ENCODE measurements at regions not wholly inside any gene's neighbourhood (a gene's known extent, or its start where the extent isn't known, plus 50 kb on each side); places are given as distances from the start of the nearest gene placed in this dataset.

DNA sequence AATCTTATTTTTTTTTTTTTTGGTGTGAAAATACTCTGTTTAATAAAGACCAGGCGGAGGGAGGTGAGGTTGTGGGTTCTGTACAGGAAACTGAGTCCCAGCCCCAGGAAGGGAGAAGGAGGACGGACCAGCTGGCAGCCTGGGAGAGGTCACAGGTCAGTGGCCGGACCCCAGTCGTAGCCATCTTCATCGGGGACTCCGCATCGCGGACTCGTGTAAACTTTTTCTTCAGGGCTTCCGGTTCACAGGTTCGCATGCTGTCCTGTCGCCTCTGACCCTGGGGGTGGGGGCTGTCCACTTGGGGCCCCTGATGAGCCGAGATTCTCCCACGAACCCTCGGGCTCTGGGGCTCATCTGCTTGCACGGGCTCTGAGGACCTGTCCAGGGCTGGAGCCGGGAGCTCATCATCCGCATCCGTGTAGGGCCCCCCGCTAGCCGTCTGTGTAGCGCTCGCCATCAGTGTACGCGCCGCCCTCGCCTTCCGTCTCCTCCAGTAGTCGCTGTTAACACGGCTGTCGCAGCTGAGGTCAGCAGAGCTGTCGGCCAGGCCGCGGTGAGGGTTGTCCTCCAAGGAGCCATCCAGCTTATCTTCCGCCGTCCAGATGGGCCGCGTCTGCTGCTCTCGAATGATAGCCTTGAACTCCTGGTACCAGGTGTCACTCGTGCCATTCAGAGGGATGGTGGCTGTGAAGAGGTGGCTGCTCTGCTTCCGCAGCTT is 975.7 kb upstream of the PRMT6 start:
- intact Hi-C loops (cut with DNase I) = no loop called here
- no peak overlapping the region for H3K27ac ChIP-seq
- no peak for TF ChIP-seq POLR2AphosphoS5 (IDR thresholded peaks at IDR 0.05; ENCODE audit: insufficient read depth in 1 of 2, low read depth in 1 of 2)
- TF ChIP-seq POLR2A (IDR thresholded peaks at IDR 0.05) = no peak
- TF ChIP-seq, protein P1, sequence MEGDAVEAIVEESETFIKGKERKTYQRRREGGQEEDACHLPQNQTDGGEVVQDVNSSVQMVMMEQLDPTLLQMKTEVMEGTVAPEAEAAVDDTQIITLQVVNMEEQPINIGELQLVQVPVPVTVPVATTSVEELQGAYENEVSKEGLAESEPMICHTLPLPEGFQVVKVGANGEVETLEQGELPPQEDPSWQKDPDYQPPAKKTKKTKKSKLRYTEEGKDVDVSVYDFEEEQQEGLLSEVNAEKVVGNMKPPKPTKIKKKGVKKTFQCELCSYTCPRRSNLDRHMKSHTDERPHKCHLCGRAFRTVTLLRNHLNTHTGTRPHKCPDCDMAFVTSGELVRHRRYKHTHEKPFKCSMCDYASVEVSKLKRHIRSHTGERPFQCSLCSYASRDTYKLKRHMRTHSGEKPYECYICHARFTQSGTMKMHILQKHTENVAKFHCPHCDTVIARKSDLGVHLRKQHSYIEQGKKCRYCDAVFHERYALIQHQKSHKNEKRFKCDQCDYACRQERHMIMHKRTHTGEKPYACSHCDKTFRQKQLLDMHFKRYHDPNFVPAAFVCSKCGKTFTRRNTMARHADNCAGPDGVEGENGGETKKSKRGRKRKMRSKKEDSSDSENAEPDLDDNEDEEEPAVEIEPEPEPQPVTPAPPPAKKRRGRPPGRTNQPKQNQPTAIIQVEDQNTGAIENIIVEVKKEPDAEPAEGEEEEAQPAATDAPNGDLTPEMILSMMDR (IDR thresholded peaks at IDR 0.05) = no peak
- DNase-seq (ENCODE audit: extremely low spot score in 2 of 2) = no peak
- no peaks in the 10 kb centered on the region for H3K4me1 ChIP-seq
- H3K4me3 ChIP-seq = no peak overlapping the region
- no peaks in the 10 kb centered on the region for H3K9me3 ChIP-seq
- H3K27me3 ChIP-seq = no peaks in the 10 kb centered on the region
- H3K36me3 ChIP-seq = no peaks in the 10 kb centered on the region

DNA sequence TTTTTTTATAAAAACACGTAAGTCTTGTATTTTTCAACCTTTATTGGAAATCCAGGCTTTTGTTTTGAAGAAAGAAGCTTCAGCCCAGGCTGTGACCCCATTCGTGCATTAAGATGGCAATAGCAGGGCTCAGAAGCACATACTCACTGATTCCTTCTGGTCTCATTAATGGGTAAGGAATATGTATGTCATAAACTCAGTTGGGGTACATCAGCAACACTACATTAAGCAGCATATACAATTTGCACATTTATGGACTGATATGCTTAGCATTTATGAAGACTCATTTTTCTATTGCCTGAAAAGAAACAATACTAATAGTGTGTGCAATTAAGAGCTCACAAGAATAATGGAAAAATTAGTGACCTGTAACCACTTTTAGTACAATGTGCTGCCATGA is 945.4 kb upstream of the PRMT6 start:
- no peak for DNase-seq (ENCODE audit: extremely low spot score in 2 of 2)
- no peaks in the 10 kb centered on the region for H3K27me3 ChIP-seq
- no peak overlapping the region for H3K27ac ChIP-seq
- no peak overlapping the region for H3K4me3 ChIP-seq
- no peaks in the 10 kb centered on the region for H3K9me3 ChIP-seq
- no peaks in the 10 kb centered on the region for H3K4me1 ChIP-seq
- H3K36me3 ChIP-seq = no peaks in the 10 kb centered on the region
- TF ChIP-seq POLR2A (IDR thresholded peaks at IDR 0.05) (no peak), POLR2AphosphoS5 (IDR thresholded peaks at IDR 0.05; ENCODE audit: insufficient read depth in 1 of 2, low read depth in 1 of 2) (no peak)
- TF ChIP-seq, protein P1 (IDR thresholded peaks at IDR 0.05) = no peak
- intact Hi-C loops (cut with DNase I) = no loop called here

DNA sequence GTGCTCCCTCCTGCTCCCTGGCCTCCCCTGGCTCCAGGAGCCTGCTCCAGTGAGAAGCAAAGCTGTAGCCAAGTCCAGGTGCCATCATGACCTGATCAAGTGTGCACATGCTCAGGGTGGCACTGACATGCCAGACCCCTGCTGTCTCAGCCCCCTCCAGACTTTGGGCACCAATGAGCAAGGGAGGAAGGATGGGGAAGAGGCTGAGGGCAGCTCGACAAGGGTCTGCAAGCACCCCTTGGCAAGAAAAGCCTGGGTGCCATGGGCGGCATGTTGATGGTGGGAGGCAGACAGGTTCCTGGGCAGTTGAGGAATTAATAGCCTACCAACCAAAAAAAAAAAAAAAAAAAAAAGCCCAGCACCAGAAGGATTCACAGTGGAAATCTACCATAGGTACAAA is 942.6 kb upstream of the PRMT6 start:
- TF ChIP-seq, protein P1 (IDR thresholded peaks at IDR 0.05) = no peak
- TF ChIP-seq POLR2A (IDR thresholded peaks at IDR 0.05) (no peak), POLR2AphosphoS5 (IDR thresholded peaks at IDR 0.05; ENCODE audit: insufficient read depth in 1 of 2, low read depth in 1 of 2) (no peak)
- H3K36me3 ChIP-seq = no peaks in the 10 kb centered on the region
- intact Hi-C loops (cut with DNase I) = no loop called here
- H3K27ac ChIP-seq = no peak overlapping the region
- H3K4me3 ChIP-seq = no peak overlapping the region
- no peaks in the 10 kb centered on the region for H3K4me1 ChIP-seq
- no peaks in the 10 kb centered on the region for H3K9me3 ChIP-seq
- no peak for DNase-seq (ENCODE audit: extremely low spot score in 2 of 2)
- no peaks in the 10 kb centered on the region for H3K27me3 ChIP-seq

DNA sequence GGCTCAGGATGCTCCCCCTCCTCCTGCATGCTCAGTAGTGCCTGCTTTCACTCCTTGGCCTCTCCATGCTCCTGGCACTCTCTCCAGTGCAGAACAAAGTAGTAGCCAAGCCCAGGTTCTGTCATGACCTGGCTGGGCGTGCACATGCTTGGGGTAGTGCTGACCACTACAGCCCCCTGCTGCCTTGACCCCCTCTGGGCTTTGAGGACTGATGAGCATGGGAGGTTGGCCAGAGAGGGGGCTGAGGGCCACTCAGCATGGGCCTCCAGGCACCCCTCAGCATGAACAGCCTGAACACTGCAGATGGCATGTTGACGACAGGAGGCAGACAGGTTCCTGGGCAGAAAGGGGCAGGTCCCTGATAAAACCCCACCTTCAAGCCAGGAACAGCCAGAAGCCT is 935.7 kb upstream of the PRMT6 start:
- Histone ChIP-seq H3K27ac (no peak overlapping the region), H3K27me3 (no peaks in the 10 kb centered on the region), H3K4me1 (no peaks in the 10 kb centered on the region), H3K4me3 (no peak overlapping the region), H3K9me3 (no peaks in the 10 kb centered on the region), H3K36me3 (no peaks in the 10 kb centered on the region)
- intact Hi-C loops (cut with DNase I) = no loop called here
- no peak for DNase-seq (ENCODE audit: extremely low spot score in 2 of 2)
- TF ChIP-seq POLR2A (IDR thresholded peaks at IDR 0.05) (no peak), POLR2AphosphoS5 (IDR thresholded peaks at IDR 0.05; ENCODE audit: insufficient read depth in 1 of 2, low read depth in 1 of 2) (no peak)
- TF ChIP-seq, protein P1 (IDR thresholded peaks at IDR 0.05) = no peak

DNA sequence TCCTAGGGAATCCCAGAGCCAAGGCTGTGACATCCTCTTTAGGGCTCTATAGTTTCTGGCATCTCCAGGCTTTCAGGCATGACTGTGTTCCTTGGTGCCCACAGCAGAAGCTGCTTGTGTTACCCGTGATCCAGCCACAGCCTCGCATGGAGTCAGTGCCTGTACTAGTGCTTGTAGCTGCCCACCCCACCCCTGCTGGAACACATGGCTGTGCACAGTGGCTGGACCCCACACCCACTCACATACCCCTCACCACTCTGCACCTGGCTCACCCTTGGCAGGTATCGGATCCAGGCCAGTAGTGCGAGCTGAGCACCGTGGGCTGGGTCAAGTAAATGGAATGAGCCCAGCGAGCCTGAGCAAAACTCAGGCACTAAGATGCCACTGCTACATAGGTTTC is 934.7 kb upstream of the PRMT6 start:
- Histone ChIP-seq H3K4me3 (no peak overlapping the region), H3K4me1 (no peaks in the 10 kb centered on the region), H3K36me3 (no peaks in the 10 kb centered on the region), H3K27me3 (no peaks in the 10 kb centered on the region), H3K9me3 (no peaks in the 10 kb centered on the region), H3K27ac (no peak overlapping the region)
- TF ChIP-seq, protein P1 (IDR thresholded peaks at IDR 0.05) = no peak
- no peak for TF ChIP-seq POLR2AphosphoS5 (IDR thresholded peaks at IDR 0.05; ENCODE audit: insufficient read depth in 1 of 2, low read depth in 1 of 2)
- TF ChIP-seq POLR2A (IDR thresholded peaks at IDR 0.05) = no peak
- no peak for DNase-seq (ENCODE audit: extremely low spot score in 2 of 2)
- intact Hi-C loops (cut with DNase I) = no loop called here
